Rectal smooth muscle tissue (tissue), 1 donor: ENCODE measurements at regions not wholly inside any gene's neighbourhood (a gene's known extent, or its start where the extent isn't known, plus 50 kb on each side); places are given as distances from the start of the nearest gene placed in this dataset.

Experiments
- H3K27ac ChIP-seq: one replicate; pipeline ENCODE4 v1.7.0; 2013; ENCODE audit warnings: low read depth, low read length, inconsistent platforms
- H3K27me3 ChIP-seq: one replicate; pipeline ENCODE4 v1.7.0; 2013; ENCODE audit warnings: low read length; ENCODE audit not compliant: control insufficient read depth, insufficient read depth
- H3K36me3 ChIP-seq: one replicate; pipeline ENCODE4 v1.7.0; 2013; ENCODE audit warnings: low read length; ENCODE audit not compliant: control insufficient read depth, insufficient read depth
- H3K4me1 ChIP-seq: one replicate; pipeline ENCODE4 v1.7.0; 2013; ENCODE audit warnings: low read length; ENCODE audit not compliant: control insufficient read depth, insufficient read depth
- H3K4me3 ChIP-seq: one replicate; pipeline ENCODE4 v1.7.0; 2013; ENCODE audit warnings: low read length
- H3K9ac ChIP-seq: one replicate; pipeline ENCODE4 v1.7.0; 2013; ENCODE audit warnings: low read length

GRCh38 chr3:66622756-66623457 lies 122.1 kb upstream of the LRIG1 start:
- no peak overlapping the region for H3K9ac ChIP-seq
- no peaks in the 10 kb centered on the region for H3K27me3 ChIP-seq
- no peak overlapping the region for H3K27ac ChIP-seq
- H3K4me3 ChIP-seq: no peak overlapping the region
- H3K4me1 ChIP-seq: peaks cover 3% of the 10 kb centered on the region
- no peaks in the 10 kb centered on the region for H3K36me3 ChIP-seq

GRCh38 chr3:66625505-66626216 lies 124.8 kb upstream of the LRIG1 start:
- Histone ChIP-seq H3K36me3 (no peaks in the 10 kb centered on the region), H3K4me1 (peaks cover 3% of the 10 kb centered on the region), H3K9ac (no peak overlapping the region), H3K27me3 (no peaks in the 10 kb centered on the region), H3K4me3 (no peak overlapping the region), H3K27ac (no peak overlapping the region)

- no peaks in the 10 kb centered on the region for H3K36me3 ChIP-seq
- no peak overlapping the region for H3K27ac ChIP-seq
- no peak overlapping the region for H3K4me3 ChIP-seq
- H3K9ac ChIP-seq: no peak overlapping the region
- H3K4me1 ChIP-seq: peaks cover 3% of the 10 kb centered on the region
- no peaks in the 10 kb centered on the region for H3K27me3 ChIP-seq
Observed at GRCh38 chr3:66629150-66629981, 128.5 kb upstream of the LRIG1 start.

GRCh38 chr3:66629982-66630368 lies 129.2 kb upstream of the LRIG1 start:
- no peak overlapping the region for H3K4me3 ChIP-seq
- H3K4me1 ChIP-seq: peaks cover 3% of the 10 kb centered on the region
- H3K27ac ChIP-seq: no peak overlapping the region
- no peaks in the 10 kb centered on the region for H3K27me3 ChIP-seq
- no peak overlapping the region for H3K9ac ChIP-seq
- no peaks in the 10 kb centered on the region for H3K36me3 ChIP-seq

GRCh38 chr3:66633402-66634381 lies 132.9 kb upstream of the LRIG1 start:
- no peaks in the 10 kb centered on the region for H3K4me1 ChIP-seq
- H3K9ac ChIP-seq: no peak overlapping the region
- no peaks in the 10 kb centered on the region for H3K36me3 ChIP-seq
- no peak overlapping the region for H3K4me3 ChIP-seq
- H3K27ac ChIP-seq: no peak overlapping the region
- H3K27me3 ChIP-seq: no peaks in the 10 kb centered on the region

GRCh38 chr3:66638717-66639116 lies 137.9 kb upstream of the LRIG1 start:
- H3K4me3 ChIP-seq: no peak overlapping the region
- H3K36me3 ChIP-seq: no peaks in the 10 kb centered on the region
- H3K27me3 ChIP-seq: no peaks in the 10 kb centered on the region

GRCh38 chr3:66639809-66640356 lies 139.1 kb upstream of the LRIG1 start:
- Histone ChIP-seq H3K9ac (no peak overlapping the region), H3K27me3 (no peaks in the 10 kb centered on the region), H3K36me3 (no peaks in the 10 kb centered on the region), H3K4me1 (no peaks in the 10 kb centered on the region), H3K4me3 (no peak overlapping the region), H3K27ac (no peak overlapping the region)

More at GRCh38 chr3:66638717-66639116, 137.9 kb upstream of the LRIG1 start:
- H3K4me1 ChIP-seq: no peaks in the 10 kb centered on the region
- no peak overlapping the region for H3K27ac ChIP-seq
- H3K9ac ChIP-seq: no peak overlapping the region

- Histone ChIP-seq H3K27ac (no peak overlapping the region), H3K4me1 (no peaks in the 10 kb centered on the region), H3K36me3 (no peaks in the 10 kb centered on the region), H3K27me3 (no peaks in the 10 kb centered on the region), H3K9ac (no peak overlapping the region), H3K4me3 (no peak overlapping the region)
Observed at GRCh38 chr3:66642019-66642418, 141.2 kb upstream of the LRIG1 start.

- Histone ChIP-seq H3K9ac (no peak overlapping the region), H3K4me3 (no peak overlapping the region), H3K36me3 (no peaks in the 10 kb centered on the region), H3K27me3 (no peaks in the 10 kb centered on the region), H3K4me1 (no peaks in the 10 kb centered on the region), H3K27ac (no peak overlapping the region)
Observed at GRCh38 chr3:66642484-66642883, 141.7 kb upstream of the LRIG1 start.

GRCh38 chr3:66644549-66644948 lies 143.7 kb upstream of the LRIG1 start:
- Histone ChIP-seq H3K27ac (no peak overlapping the region), H3K4me3 (no peak overlapping the region), H3K9ac (no peak overlapping the region), H3K36me3 (no peaks in the 10 kb centered on the region), H3K4me1 (no peaks in the 10 kb centered on the region), H3K27me3 (no peaks in the 10 kb centered on the region)

- Histone ChIP-seq H3K9ac (no peak overlapping the region), H3K27ac (no peak overlapping the region), H3K4me1 (no peaks in the 10 kb centered on the region), H3K4me3 (no peak overlapping the region), H3K36me3 (no peaks in the 10 kb centered on the region), H3K27me3 (no peaks in the 10 kb centered on the region)
Observed at GRCh38 chr3:66648975-66649374, 148.2 kb upstream of the LRIG1 start.
